Astrocyte (in vitro differentiated cells and primary cell): ENCODE measurements at regions not wholly inside any gene's neighbourhood (a gene's known extent, or its start where the extent isn't known, plus 50 kb on each side); places are given as distances from the start of the nearest gene placed in this dataset.
A peak's percentile ranks its signal among the peaks of the same experiment; 100 is the strongest.

Experiments
- DNase-seq: peaks from one replicate; pipeline ENCODE4 v3.0.0-alpha.2; 2010; ENCODE audit warnings: low read depth
- FAIRE-seq: peaks from 2 replicates; lab custom pipeline; 2011; peaks lifted over from hg19 to GRCh38; lab: Jason Lieb, UNC
- H2AFZ ChIP-seq: 2 replicates; pipeline ENCODE4 v1.6.0; 2012; ENCODE audit warnings: low read depth, low read length, inconsistent platforms
- H3K27ac ChIP-seq: 2 replicates; pipeline ENCODE4 v1.5.1; 2011; ENCODE audit warnings: low read depth, low read length, inconsistent platforms
- H3K27me3 ChIP-seq: 2 replicates; pipeline ENCODE4 v1.6.0; 2011; ENCODE audit warnings: low read length, inconsistent platforms; ENCODE audit not compliant: insufficient read depth
- H3K36me3 ChIP-seq: 2 replicates; pipeline ENCODE4 v1.5.1; 2011; ENCODE audit warnings: low read length, inconsistent platforms; ENCODE audit not compliant: insufficient read depth
- H3K4me1 ChIP-seq: 2 replicates; pipeline ENCODE4 v1.5.1; 2011; ENCODE audit warnings: low read length, inconsistent platforms; ENCODE audit not compliant: insufficient read depth
- H3K4me2 ChIP-seq: 2 replicates; pipeline ENCODE4 v1.6.0; 2012; ENCODE audit warnings: low read length, inconsistent platforms
- H3K4me3 ChIP-seq: 2 replicates; pipeline ENCODE4 v1.5.1; 2011; ENCODE audit warnings: low read depth, mild to moderate bottlenecking, low read length, inconsistent platforms; ENCODE audit not compliant: insufficient read depth
- H3K79me2 ChIP-seq: 2 replicates; pipeline ENCODE4 v1.6.0; 2012; ENCODE audit warnings: mild to moderate bottlenecking, low read length, inconsistent platforms; ENCODE audit not compliant: insufficient read depth
- H3K9ac ChIP-seq: 2 replicates; pipeline ENCODE4 v1.6.0; 2012; ENCODE audit warnings: mild to moderate bottlenecking, low read length, inconsistent platforms
- H3K9me3 ChIP-seq: 2 replicates; pipeline ENCODE4 v1.5.1; 2012; ENCODE audit warnings: low read depth, mild to moderate bottlenecking, low read length, inconsistent platforms; ENCODE audit not compliant: insufficient read depth
- H4K20me1 ChIP-seq: 2 replicates; pipeline ENCODE4 v1.6.0; 2012; ENCODE audit warnings: low read length, inconsistent platforms; ENCODE audit not compliant: insufficient read depth
- H3K27ac Mint-ChIP-seq: one replicate; pipeline ENCODE4 v1.8.0; 2021; ENCODE audit warnings: mild to moderate bottlenecking, mixed read lengths; ENCODE audit not compliant: unreplicated experiment
- H3K27me3 Mint-ChIP-seq: one replicate; pipeline ENCODE4 v1.8.0; 2021; ENCODE audit warnings: low read depth, mixed read lengths; ENCODE audit not compliant: unreplicated experiment
- H3K36me3 Mint-ChIP-seq: one replicate; pipeline ENCODE4 v1.8.0; 2021; ENCODE audit warnings: low read depth, mixed read lengths; ENCODE audit not compliant: unreplicated experiment
- H3K4me1 Mint-ChIP-seq: one replicate; pipeline ENCODE4 v1.8.0; 2021; ENCODE audit warnings: low read depth, mixed read lengths; ENCODE audit not compliant: unreplicated experiment
- H3K4me3 Mint-ChIP-seq: one replicate; pipeline ENCODE4 v1.8.0; 2021; ENCODE audit warnings: mild to moderate bottlenecking, moderate library complexity, mixed read lengths; ENCODE audit not compliant: unreplicated experiment
- H3K9me3 Mint-ChIP-seq: one replicate; pipeline ENCODE4 v1.8.0; 2021; ENCODE audit warnings: mild to moderate bottlenecking, mixed read lengths; ENCODE audit not compliant: unreplicated experiment
- CTCF ChIP-seq: IDR thresholded peaks from 2 replicates; pipeline ENCODE4 v1.5.1; 2011; ENCODE audit warnings: low read depth, mild to moderate bottlenecking, inconsistent platforms, low read length, moderate library complexity; ENCODE audit not compliant: insufficient read depth
- EZH2 ChIP-seq: IDR thresholded peaks from 2 replicates; pipeline ENCODE4 v1.6.1; 2012; ENCODE audit warnings: mild to moderate bottlenecking, low read length, inconsistent platforms; ENCODE audit not compliant: insufficient read depth

DNA sequence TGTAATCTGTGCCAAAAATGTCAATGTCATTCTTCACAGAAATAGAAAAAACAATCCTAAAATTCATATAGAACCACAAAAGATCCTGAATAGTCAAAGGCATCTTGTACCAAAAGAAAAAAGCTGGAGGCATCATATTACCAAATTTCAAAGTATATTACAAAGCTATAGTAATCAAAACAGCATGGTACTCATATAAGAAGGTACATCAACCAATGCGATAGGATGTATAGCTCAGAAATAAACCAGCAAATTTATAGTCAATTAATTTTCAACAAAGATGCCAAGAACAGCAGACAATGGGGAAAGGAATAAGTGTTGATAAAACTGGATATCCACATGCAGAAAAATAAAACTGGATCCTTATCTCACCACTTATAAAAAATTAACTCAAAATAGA, 150.5 kb upstream of the PRICKLE2 start:
- Mint-ChIP-seq H3K27ac (no peak overlapping the region), H3K9me3 (peaks cover 3% of the 10 kb centered on the region), H3K4me1 (no peaks in the 10 kb centered on the region), H3K4me3 (no peak overlapping the region), H3K27me3 (no peaks in the 10 kb centered on the region), H3K36me3 (peaks cover 3% of the 10 kb centered on the region)
- no peak overlapping the region for H3K27ac ChIP-seq
- no peak overlapping the region for H3K4me3 ChIP-seq
- no peak overlapping the region for H3K9ac ChIP-seq
- H3K36me3 ChIP-seq = no peaks in the 10 kb centered on the region
- no peak overlapping the region for H2AFZ ChIP-seq
- no peak overlapping the region for H3K4me2 ChIP-seq
- H3K4me1 ChIP-seq = no peaks in the 10 kb centered on the region
- H3K9me3 ChIP-seq = no peaks in the 10 kb centered on the region
- no peaks in the 10 kb centered on the region for H4K20me1 ChIP-seq
- H3K79me2 ChIP-seq = no peaks in the 10 kb centered on the region
- no peak for TF ChIP-seq CTCF
- no peak for FAIRE-seq
- DNase-seq = no peak
- H3K27me3 ChIP-seq = no peaks in the 10 kb centered on the region

DNA sequence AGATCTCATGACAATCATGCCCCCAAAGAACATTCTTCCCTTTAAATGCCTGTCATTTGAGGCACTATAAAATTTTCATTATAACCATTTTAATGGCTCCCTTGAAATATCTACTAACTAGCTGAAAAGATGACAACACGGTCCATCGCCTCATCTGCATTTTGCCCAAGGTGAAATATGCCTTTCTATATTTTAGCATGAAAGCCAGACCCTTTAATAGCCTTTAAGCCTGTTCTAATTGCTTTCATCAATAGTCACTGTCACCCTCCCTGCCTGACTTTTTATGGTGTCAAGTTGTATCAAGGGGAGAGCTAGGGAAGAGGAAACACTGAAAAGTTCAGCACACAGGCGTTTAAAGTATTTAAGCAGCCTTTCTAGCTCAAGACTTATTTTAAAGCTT, 144.1 kb upstream of the PRICKLE2 start:
- Histone ChIP-seq H3K4me3 (no peak overlapping the region), H3K36me3 (no peaks in the 10 kb centered on the region), H3K9me3 (no peaks in the 10 kb centered on the region), H3K79me2 (no peaks in the 10 kb centered on the region), H3K27me3 (no peaks in the 10 kb centered on the region), H2AFZ (no peak overlapping the region), H3K9ac (no peak overlapping the region), H3K4me2 (no peak overlapping the region), H3K27ac (no peak overlapping the region), H3K4me1 (no peaks in the 10 kb centered on the region), H4K20me1 (no peaks in the 10 kb centered on the region)
- TF ChIP-seq EZH2 (no peak), CTCF (no peak)
- DNase-seq (no peak), FAIRE-seq (no peak)
- H3K36me3 Mint-ChIP-seq = peaks cover 4% of the 10 kb centered on the region
- no peaks in the 10 kb centered on the region for H3K27me3 Mint-ChIP-seq
- peaks cover 13% of the 10 kb centered on the region for H3K4me1 Mint-ChIP-seq
- H3K4me3 Mint-ChIP-seq = no peak overlapping the region
- H3K9me3 Mint-ChIP-seq = no peaks in the 10 kb centered on the region
- no peak overlapping the region for H3K27ac Mint-ChIP-seq

- no peaks in the 10 kb centered on the region for H4K20me1 ChIP-seq
- H3K36me3 ChIP-seq = no peaks in the 10 kb centered on the region
- peak overlapping the region; percentile 1 for H3K27ac Mint-ChIP-seq
- no peak overlapping the region for H3K4me2 ChIP-seq
- FAIRE-seq = no peak
- peaks cover 7% of the 10 kb centered on the region for H3K36me3 Mint-ChIP-seq
- peaks cover 17% of the 10 kb centered on the region for H3K4me1 Mint-ChIP-seq
- H3K27ac ChIP-seq = no peak overlapping the region
- DNase-seq = no peak
- no peak overlapping the region for H3K9ac ChIP-seq
- TF ChIP-seq CTCF = no peak
- no peak for TF ChIP-seq EZH2
- H3K4me3 ChIP-seq = no peak overlapping the region
- H3K4me3 Mint-ChIP-seq = no peak overlapping the region
- H3K9me3 ChIP-seq = no peaks in the 10 kb centered on the region
- no peaks in the 10 kb centered on the region for H3K9me3 Mint-ChIP-seq
- no peaks in the 10 kb centered on the region for H3K27me3 ChIP-seq
- no peak overlapping the region for H2AFZ ChIP-seq
- no peaks in the 10 kb centered on the region for H3K79me2 ChIP-seq
- H3K4me1 ChIP-seq = no peaks in the 10 kb centered on the region
- no peaks in the 10 kb centered on the region for H3K27me3 Mint-ChIP-seq
Observed at GRCh38 chr3:64368257-64369020, 143.2 kb upstream of the PRICKLE2 start.
